NB4 (cell line): ENCODE measurements at regions not wholly inside any gene's neighbourhood (a gene's known extent, or its start where the extent isn't known, plus 50 kb on each side); places are given as distances from the start of the nearest gene placed in this dataset.

Experiments
- MAX ChIP-seq: IDR thresholded peaks from 2 replicates; pipeline ENCODE4 v1.6.1; 2011; ENCODE audit warnings: low read depth, low read length
- POLR2A ChIP-seq: IDR thresholded peaks from 2 replicates; pipeline ENCODE4 v1.6.1; 2011; ENCODE audit warnings: mild to moderate bottlenecking; ENCODE audit not compliant: insufficient read length; ENCODE audit errors: extremely low read depth
- TF ChIP-seq, protein P1 (sequence below): IDR thresholded peaks from one replicate; pipeline ENCODE4 v1.5.1; 2012; ENCODE audit warnings: low read depth, low read length

- TF ChIP-seq MAX (no peak), POLR2A (no peak)
- TF ChIP-seq, protein P1, sequence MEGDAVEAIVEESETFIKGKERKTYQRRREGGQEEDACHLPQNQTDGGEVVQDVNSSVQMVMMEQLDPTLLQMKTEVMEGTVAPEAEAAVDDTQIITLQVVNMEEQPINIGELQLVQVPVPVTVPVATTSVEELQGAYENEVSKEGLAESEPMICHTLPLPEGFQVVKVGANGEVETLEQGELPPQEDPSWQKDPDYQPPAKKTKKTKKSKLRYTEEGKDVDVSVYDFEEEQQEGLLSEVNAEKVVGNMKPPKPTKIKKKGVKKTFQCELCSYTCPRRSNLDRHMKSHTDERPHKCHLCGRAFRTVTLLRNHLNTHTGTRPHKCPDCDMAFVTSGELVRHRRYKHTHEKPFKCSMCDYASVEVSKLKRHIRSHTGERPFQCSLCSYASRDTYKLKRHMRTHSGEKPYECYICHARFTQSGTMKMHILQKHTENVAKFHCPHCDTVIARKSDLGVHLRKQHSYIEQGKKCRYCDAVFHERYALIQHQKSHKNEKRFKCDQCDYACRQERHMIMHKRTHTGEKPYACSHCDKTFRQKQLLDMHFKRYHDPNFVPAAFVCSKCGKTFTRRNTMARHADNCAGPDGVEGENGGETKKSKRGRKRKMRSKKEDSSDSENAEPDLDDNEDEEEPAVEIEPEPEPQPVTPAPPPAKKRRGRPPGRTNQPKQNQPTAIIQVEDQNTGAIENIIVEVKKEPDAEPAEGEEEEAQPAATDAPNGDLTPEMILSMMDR: no peak
These were observed 70.6 kb upstream of the SLC6A11 start for GRCh38 chr3:10745392-10745791.
